Dendritic cell treated with granulocyte-macrophage colony-stimulating factor and Interleukin-4, amounts not matched to agents 40 ng/mL and 50 ng/mL, for 4 days (primary cell): ENCODE measurements at regions not wholly inside any gene's neighbourhood (a gene's known extent, or its start where the extent isn't known, plus 50 kb on each side); places are given as distances from the start of the nearest gene placed in this dataset.
"Not testable (repeated sequence)": the region's sequence is repeated elsewhere in the genome, so short reads cannot be mapped to it uniquely, and the experiment has no call there.

ENCODE experiments used
- H3K27ac Mint-ChIP-seq: one replicate; pipeline ENCODE4 v1.8.0; 2022; ENCODE audit warnings: mild to moderate bottlenecking, mixed read lengths
- H3K27me3 Mint-ChIP-seq: one replicate; pipeline ENCODE4 v1.8.0; 2022; ENCODE audit warnings: mild to moderate bottlenecking, mixed read lengths
- H3K36me3 Mint-ChIP-seq: one replicate; pipeline ENCODE4 v1.8.0; 2022; ENCODE audit warnings: low read depth, mixed read lengths
- H3K4me1 Mint-ChIP-seq: one replicate; pipeline ENCODE4 v1.8.0; 2022; ENCODE audit warnings: low read depth, mixed read lengths
- H3K4me3 Mint-ChIP-seq: one replicate; pipeline ENCODE4 v1.8.0; 2022; ENCODE audit warnings: mild to moderate bottlenecking, moderate library complexity, mixed read lengths
- H3K9me3 Mint-ChIP-seq: one replicate; pipeline ENCODE4 v1.8.0; 2022; ENCODE audit warnings: mixed read lengths
- intact Hi-C: fragments of 100-400 bp; cut with micrococcal nuclease; formaldehyde crosslinking; loops from one replicate; pipeline ENCODE4 v1.15.0; 2022

GRCh38 chr16:59878999-59879398 is 1144.9 kb upstream of the GOT2 start:
- no peak overlapping the region for H3K4me3 Mint-ChIP-seq
- intact Hi-C loops = no loop called here
- no peak overlapping the region for H3K27ac Mint-ChIP-seq
- no peaks in the 10 kb centered on the region for H3K36me3 Mint-ChIP-seq
- H3K4me1 Mint-ChIP-seq = peaks cover 12% of the 10 kb centered on the region
- no peaks in the 10 kb centered on the region for H3K27me3 Mint-ChIP-seq
- no peaks in the 10 kb centered on the region for H3K9me3 Mint-ChIP-seq

- H3K9me3 Mint-ChIP-seq = no peaks in the 10 kb centered on the region
- intact Hi-C loops = no loop called here
- no peaks in the 10 kb centered on the region for H3K27me3 Mint-ChIP-seq
- no peaks in the 10 kb centered on the region for H3K36me3 Mint-ChIP-seq
- H3K27ac Mint-ChIP-seq = no peak overlapping the region
- peaks cover 12% of the 10 kb centered on the region for H3K4me1 Mint-ChIP-seq
- no peak overlapping the region for H3K4me3 Mint-ChIP-seq
Observed at GRCh38 chr16:59878479-59878878, 1144.4 kb upstream of the GOT2 start.

GRCh38 chr16:59864981-59865666 is 1131.0 kb upstream of the GOT2 start:
- no peaks in the 10 kb centered on the region for H3K4me1 Mint-ChIP-seq
- no peak overlapping the region for H3K4me3 Mint-ChIP-seq
- H3K9me3 Mint-ChIP-seq = peaks cover 17% of the 10 kb centered on the region
- no peak overlapping the region for H3K27ac Mint-ChIP-seq
- intact Hi-C loops = no loop called here
- H3K36me3 Mint-ChIP-seq = no peaks in the 10 kb centered on the region
- no peaks in the 10 kb centered on the region for H3K27me3 Mint-ChIP-seq

GRCh38 chr16:59859676-59860402 is 1125.7 kb upstream of the GOT2 start:
- intact Hi-C loops = no loop called here
- H3K36me3 Mint-ChIP-seq = no peaks in the 10 kb centered on the region
- H3K27ac Mint-ChIP-seq = no peak overlapping the region
- H3K27me3 Mint-ChIP-seq = no peaks in the 10 kb centered on the region
- H3K9me3 Mint-ChIP-seq = peaks cover 11% of the 10 kb centered on the region
- H3K4me3 Mint-ChIP-seq = no peak overlapping the region
- no peaks in the 10 kb centered on the region for H3K4me1 Mint-ChIP-seq

- intact Hi-C loops = no loop called here
- Mint-ChIP-seq H3K4me1 (no peaks in the 10 kb centered on the region), H3K27me3 (no peaks in the 10 kb centered on the region), H3K27ac (no peak overlapping the region), H3K4me3 (no peak overlapping the region), H3K9me3 (no peaks in the 10 kb centered on the region), H3K36me3 (no peaks in the 10 kb centered on the region)
Observed at GRCh38 chr16:59854846-59855439, 1120.8 kb upstream of the GOT2 start.

GRCh38 chr16:59849716-59850115 is 1115.6 kb upstream of the GOT2 start:
- H3K36me3 Mint-ChIP-seq = no peaks in the 10 kb centered on the region
- no peaks in the 10 kb centered on the region for H3K27me3 Mint-ChIP-seq
- intact Hi-C loops = no loop called here
- H3K27ac Mint-ChIP-seq = no peak overlapping the region
- H3K4me3 Mint-ChIP-seq = no peak overlapping the region
- no peaks in the 10 kb centered on the region for H3K9me3 Mint-ChIP-seq
- no peaks in the 10 kb centered on the region for H3K4me1 Mint-ChIP-seq

- H3K27ac Mint-ChIP-seq = no peak overlapping the region
- no peaks in the 10 kb centered on the region for H3K27me3 Mint-ChIP-seq
- H3K9me3 Mint-ChIP-seq = peaks cover 13% of the 10 kb centered on the region
- no peak overlapping the region for H3K4me3 Mint-ChIP-seq
- H3K4me1 Mint-ChIP-seq = no peaks in the 10 kb centered on the region
- H3K36me3 Mint-ChIP-seq = no peaks in the 10 kb centered on the region
- intact Hi-C loops = no loop called here
Observed at GRCh38 chr16:59848296-59848695, 1114.2 kb upstream of the GOT2 start.

- intact Hi-C loops = no loop called here
- H3K27ac Mint-ChIP-seq = no peak overlapping the region
- no peaks in the 10 kb centered on the region for H3K4me1 Mint-ChIP-seq
- H3K36me3 Mint-ChIP-seq = no peaks in the 10 kb centered on the region
- no peaks in the 10 kb centered on the region for H3K27me3 Mint-ChIP-seq
- H3K4me3 Mint-ChIP-seq = no peak overlapping the region
- peaks cover 48% of the 10 kb centered on the region for H3K9me3 Mint-ChIP-seq
Observed at GRCh38 chr16:59840169-59840568, 1106.1 kb upstream of the GOT2 start.

GRCh38 chr16:59826767-59827166 is 1092.7 kb upstream of the GOT2 start:
- no peaks in the 10 kb centered on the region for H3K4me1 Mint-ChIP-seq
- no peaks in the 10 kb centered on the region for H3K36me3 Mint-ChIP-seq
- intact Hi-C loops = no loop called here
- H3K27ac Mint-ChIP-seq = no peak overlapping the region
- H3K4me3 Mint-ChIP-seq = no peak overlapping the region
- no peaks in the 10 kb centered on the region for H3K27me3 Mint-ChIP-seq
- peaks cover 9% of the 10 kb centered on the region for H3K9me3 Mint-ChIP-seq

- H3K36me3 Mint-ChIP-seq, H3K27ac Mint-ChIP-seq, intact Hi-C loops, H3K27me3 Mint-ChIP-seq, H3K4me3 Mint-ChIP-seq, H3K4me1 Mint-ChIP-seq: not testable (repeated sequence)
- peaks cover 66% of the 10 kb centered on the region for H3K9me3 Mint-ChIP-seq
Observed at GRCh38 chr16:59809488-59809887, 1075.4 kb upstream of the GOT2 start.

- Mint-ChIP-seq H3K36me3 (no peaks in the 10 kb centered on the region), H3K4me3 (no peak overlapping the region), H3K4me1 (no peaks in the 10 kb centered on the region), H3K27ac (no peak overlapping the region), H3K9me3 (peaks cover 38% of the 10 kb centered on the region), H3K27me3 (no peaks in the 10 kb centered on the region)
- intact Hi-C loops = no loop called here
Observed at GRCh38 chr16:59783191-59783590, 1049.1 kb upstream of the GOT2 start.

- Mint-ChIP-seq H3K27ac (no peak overlapping the region), H3K4me3 (no peak overlapping the region), H3K9me3 (peaks cover 17% of the 10 kb centered on the region), H3K4me1 (no peaks in the 10 kb centered on the region), H3K36me3 (no peaks in the 10 kb centered on the region), H3K27me3 (no peaks in the 10 kb centered on the region)
- intact Hi-C loops = no loop called here
Observed at GRCh38 chr16:59773330-59773729, 1039.2 kb upstream of the GOT2 start.

- Mint-ChIP-seq H3K36me3 (no peaks in the 10 kb centered on the region), H3K27me3 (no peaks in the 10 kb centered on the region), H3K9me3 (peaks cover 62% of the 10 kb centered on the region), H3K4me3 (no peak overlapping the region), H3K27ac (no peak overlapping the region), H3K4me1 (no peaks in the 10 kb centered on the region)
- intact Hi-C loops = no loop called here
Observed at GRCh38 chr16:59759296-59759695, 1025.2 kb upstream of the GOT2 start.

GRCh38 chr16:59758848-59759247 is 1024.7 kb upstream of the GOT2 start:
- intact Hi-C loops = no loop called here
- no peaks in the 10 kb centered on the region for H3K36me3 Mint-ChIP-seq
- H3K27ac Mint-ChIP-seq = no peak overlapping the region
- no peak overlapping the region for H3K4me3 Mint-ChIP-seq
- H3K9me3 Mint-ChIP-seq = peaks cover 62% of the 10 kb centered on the region
- H3K27me3 Mint-ChIP-seq = no peaks in the 10 kb centered on the region
- no peaks in the 10 kb centered on the region for H3K4me1 Mint-ChIP-seq
